HFF-Myc (cell line): ENCODE measurements at regions not wholly inside any gene's neighbourhood (a gene's known extent, or its start where the extent isn't known, plus 50 kb on each side); places are given as distances from the start of the nearest gene placed in this dataset.

ENCODE experiments used
- DNase-seq: peaks from one replicate; pipeline ENCODE4 v3.0.0-alpha.2; 2011; ENCODE audit warnings: low read depth; ENCODE audit errors: extremely low read depth
- H3K4me3 ChIP-seq: replicated peaks from 2 replicates; pipeline ENCODE4 v1.5.1; 2011; ENCODE audit warnings: low read depth, mild to moderate bottlenecking, control low read depth, low read length
- TF ChIP-seq, protein P1 (sequence below): IDR thresholded peaks from 2 replicates; pipeline ENCODE4 v1.5.1; 2012; ENCODE audit warnings: mild to moderate bottlenecking, low read depth, low read length, control low read depth; ENCODE audit errors: missing control alignments

DNA sequence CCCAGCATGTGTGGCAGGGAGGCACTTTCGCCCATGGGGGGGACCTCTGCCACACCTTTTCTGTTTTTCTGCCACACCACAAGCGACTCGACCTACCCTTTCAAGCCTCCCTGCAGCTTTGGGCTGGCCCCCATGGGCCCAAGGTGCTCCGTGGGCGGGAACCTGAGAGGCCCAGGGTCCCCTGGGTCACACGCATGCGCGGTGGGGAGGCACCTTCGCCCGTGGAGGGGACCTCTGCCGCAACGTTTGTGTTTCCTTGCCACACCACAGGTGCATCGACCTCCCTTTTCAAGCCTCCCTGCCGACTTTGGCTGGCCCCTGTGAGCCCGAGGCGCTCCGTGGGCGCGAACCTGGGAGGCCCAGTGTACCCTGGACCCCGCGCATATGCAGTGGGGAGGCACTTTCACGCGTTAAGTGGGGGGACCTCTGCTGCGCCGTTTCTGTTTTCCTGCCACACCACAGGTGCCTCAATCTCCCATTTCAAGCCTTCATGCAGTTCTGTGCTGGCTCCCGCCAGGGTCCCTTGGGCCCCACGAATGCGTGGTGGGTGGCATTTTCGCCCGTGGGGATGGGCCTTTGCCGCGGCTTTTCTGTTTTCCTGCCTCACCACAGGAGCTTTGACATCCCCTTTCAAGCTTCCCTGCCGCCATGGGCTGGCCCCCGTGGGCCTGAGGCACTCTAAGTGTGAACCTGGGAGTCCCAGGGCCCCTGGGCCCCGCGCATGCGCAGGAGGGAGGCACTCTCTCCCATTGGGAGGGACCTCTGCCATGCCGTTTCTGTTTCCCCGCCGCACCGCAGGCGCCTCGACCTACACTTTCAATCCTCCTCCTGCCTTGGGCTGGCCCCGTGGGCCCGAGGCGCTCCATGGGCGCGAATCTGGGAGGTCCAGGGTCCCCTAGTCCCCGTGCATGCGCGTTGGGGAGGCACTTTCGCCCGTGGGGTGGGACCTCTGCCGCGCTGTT, 332.2 kb downstream of the ALG10 start:
- TF ChIP-seq, protein P1, sequence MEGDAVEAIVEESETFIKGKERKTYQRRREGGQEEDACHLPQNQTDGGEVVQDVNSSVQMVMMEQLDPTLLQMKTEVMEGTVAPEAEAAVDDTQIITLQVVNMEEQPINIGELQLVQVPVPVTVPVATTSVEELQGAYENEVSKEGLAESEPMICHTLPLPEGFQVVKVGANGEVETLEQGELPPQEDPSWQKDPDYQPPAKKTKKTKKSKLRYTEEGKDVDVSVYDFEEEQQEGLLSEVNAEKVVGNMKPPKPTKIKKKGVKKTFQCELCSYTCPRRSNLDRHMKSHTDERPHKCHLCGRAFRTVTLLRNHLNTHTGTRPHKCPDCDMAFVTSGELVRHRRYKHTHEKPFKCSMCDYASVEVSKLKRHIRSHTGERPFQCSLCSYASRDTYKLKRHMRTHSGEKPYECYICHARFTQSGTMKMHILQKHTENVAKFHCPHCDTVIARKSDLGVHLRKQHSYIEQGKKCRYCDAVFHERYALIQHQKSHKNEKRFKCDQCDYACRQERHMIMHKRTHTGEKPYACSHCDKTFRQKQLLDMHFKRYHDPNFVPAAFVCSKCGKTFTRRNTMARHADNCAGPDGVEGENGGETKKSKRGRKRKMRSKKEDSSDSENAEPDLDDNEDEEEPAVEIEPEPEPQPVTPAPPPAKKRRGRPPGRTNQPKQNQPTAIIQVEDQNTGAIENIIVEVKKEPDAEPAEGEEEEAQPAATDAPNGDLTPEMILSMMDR = no peak
- no peak for DNase-seq
- H3K4me3 ChIP-seq = no peak overlapping the region

DNA sequence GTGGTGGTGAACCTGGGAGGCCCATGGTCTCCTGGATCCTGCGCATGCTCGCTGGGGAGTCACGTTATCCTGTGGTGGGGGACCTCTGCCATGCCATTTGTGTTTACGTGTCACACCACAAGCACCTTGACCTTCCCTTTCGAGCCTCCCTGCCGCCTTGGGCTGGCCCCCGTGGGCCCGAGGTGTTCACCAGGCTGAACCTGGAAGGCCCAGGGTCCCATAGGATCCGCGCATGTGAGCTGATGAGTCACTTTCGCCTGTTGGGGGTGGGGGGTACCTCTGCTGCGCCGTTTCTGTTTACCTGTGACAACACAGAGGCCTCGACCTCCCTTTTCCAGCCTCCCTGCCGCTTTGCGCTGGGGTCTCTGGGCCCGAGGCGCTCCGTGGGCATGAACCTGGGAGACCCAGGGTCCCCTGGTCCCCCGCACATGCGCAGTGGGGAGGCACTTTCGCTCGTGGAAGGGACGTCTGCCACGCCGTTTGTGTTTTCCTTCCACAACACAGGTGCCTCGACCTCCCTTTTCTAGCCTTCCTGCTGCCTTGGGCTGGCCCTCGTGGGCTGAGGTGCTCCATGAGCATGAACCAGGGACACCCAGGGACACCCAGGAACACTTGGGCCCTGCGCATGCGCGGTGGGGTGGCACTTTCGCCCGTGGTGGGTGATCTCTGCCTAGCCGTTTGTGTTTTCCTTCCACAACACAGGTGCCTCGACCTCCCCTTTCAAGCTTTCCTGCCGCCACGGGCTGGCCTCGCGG, 334.1 kb downstream of the ALG10 start:
- TF ChIP-seq, protein P1 = no peak
- no peak for DNase-seq
- H3K4me3 ChIP-seq = no peak overlapping the region

DNA sequence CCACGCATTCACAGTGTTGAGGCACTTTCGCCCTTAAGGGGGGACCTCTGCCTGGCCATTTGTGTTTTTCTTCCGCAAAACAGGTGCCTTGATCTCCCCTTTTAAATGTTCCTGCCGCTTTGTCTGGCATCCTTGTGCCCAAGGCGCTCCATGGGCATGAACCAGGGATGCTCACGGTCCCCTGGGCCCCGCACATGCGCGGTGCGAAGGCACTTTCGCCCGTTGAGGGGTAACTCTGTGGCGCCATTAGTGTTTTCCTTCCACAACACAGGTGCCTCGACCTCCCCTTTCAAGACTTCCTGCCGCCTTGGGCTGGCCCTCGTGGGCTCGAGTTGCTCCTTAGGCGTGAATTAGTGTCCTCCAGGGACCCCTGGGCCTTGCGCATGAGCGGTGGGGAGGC, 335.5 kb downstream of the ALG10 start:
- H3K4me3 ChIP-seq = no peak overlapping the region
- TF ChIP-seq, protein P1 = no peak
- DNase-seq = no peak

DNA sequence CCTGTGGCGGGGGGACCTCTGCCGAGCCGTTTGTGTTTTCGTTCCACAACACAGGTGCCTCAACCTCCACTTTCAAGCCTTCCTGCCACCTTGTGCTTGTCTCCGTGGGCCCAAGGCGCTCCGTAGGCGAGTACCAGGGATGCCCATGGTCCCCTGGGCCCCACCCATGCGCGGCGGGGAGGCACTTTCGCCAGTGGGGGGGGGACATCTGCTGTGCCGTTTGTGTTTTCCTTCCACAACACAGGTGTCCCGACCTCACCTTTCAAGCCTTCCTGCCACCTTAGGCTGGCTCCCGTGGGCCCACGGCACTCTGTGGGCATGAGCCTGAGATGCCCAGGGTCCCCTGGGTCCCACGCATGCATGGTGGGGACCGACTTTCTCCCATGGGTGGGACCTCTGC, 335.9 kb downstream of the ALG10 start:
- DNase-seq = no peak
- H3K4me3 ChIP-seq = no peak overlapping the region
- TF ChIP-seq, protein P1 = no peak

DNA sequence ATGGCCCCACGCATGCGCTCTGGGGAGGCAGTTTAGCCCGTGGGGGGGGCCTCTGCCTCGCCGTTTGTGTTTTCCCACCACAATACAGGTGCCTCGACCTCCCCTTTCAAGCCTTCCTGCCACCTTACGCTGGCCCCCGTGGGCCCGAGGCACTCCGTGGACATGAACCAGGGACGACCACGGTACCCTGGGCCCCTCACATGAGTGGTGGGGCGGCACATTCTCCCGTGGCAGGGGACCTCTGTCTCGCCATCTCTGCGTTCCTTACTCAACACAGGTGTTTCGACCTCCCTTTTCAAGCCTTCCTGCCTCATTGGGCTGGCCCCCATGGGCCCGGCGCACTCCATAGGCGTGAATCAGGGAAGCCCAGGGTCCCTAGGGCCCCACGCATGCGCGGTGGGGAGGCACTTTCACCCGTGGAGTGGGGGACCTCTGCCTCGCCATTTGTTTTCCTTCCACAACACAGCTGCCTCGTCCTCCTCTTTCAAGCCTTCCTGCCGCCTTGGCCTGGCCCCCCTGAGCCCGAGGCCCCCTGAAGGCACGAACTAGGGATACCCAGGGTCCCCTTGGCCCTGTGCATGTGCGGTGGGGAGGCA, 339.5 kb downstream of the ALG10 start:
- no peak overlapping the region for H3K4me3 ChIP-seq
- DNase-seq = no peak
- TF ChIP-seq, protein P1 = no peak

DNA sequence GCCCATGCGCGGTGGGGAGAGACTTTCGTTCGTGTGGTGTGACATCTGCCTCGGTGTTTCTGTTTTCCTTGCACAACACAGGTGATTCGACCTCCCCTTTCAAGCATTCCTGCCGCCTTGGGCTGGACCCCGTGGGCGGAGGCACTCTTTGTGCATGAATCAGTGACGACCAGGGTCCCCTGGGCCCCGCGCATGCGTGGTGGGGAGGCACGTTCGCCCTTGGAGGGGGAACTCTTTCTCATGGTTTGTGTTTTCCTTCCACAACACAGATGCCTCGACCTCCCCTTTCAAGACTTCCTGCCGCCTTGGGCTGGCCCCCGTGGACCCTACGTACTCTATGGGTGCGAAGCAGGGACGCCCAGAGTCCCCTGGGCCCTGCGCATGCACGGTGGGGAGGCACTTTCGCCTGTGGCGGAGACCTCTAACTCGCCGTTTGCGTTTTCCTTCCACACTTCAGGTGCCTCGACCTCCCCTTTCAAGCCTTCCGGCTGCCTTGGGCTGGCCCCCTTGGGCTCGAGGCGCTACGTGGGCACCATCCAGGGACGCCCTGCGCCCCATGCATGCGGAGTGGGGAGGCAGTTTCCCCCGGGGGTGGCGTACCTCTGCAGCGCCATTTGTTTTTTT, 340.9 kb downstream of the ALG10 start:
- TF ChIP-seq, protein P1 = no peak
- H3K4me3 ChIP-seq = no peak overlapping the region
- no peak for DNase-seq
